Uterus (tissue), 3 donors: ENCODE measurements at regions not wholly inside any gene's neighbourhood (a gene's known extent, or its start where the extent isn't known, plus 50 kb on each side); places are given as distances from the start of the nearest gene placed in this dataset.

Experiments used
- DNase-seq, 2 donors: peaks; one replicate each; pipeline ENCODE4 v3.0.0-alpha.2; 2019 to 2020
- H3K27ac ChIP-seq, 2 donors: fragments of 200-600 bp; sonication (generic); 1 replicate in 1 of 2; 2 replicates in 1 of 2; pipeline ENCODE4 v1.5.1; 2016 to 2018
- H3K27me3 ChIP-seq, 2 donors: fragments of 200-600 bp; sonication (generic); one replicate each; pipeline ENCODE4 v1.5.1; 2018 to 2019; ENCODE audit warnings: control low read depth in 1 of 2
- H3K36me3 ChIP-seq, 2 donors: fragments of 200-600 bp; sonication (generic); one replicate each; pipeline ENCODE4 v1.5.1; 2019; ENCODE audit warnings: control low read depth in 1 of 2
- H3K4me1 ChIP-seq, 2 donors: fragments of 200-600 bp; sonication (generic); one replicate each; pipeline ENCODE4 v1.5.1; 2018 to 2019; ENCODE audit warnings: control low read depth in 1 of 2
- H3K4me3 ChIP-seq, 2 donors: fragments of 200-600 bp; sonication (generic); 1 replicate in 1 of 2; 2 replicates in 1 of 2; pipeline ENCODE4 v1.5.1; 2018 to 2019; ENCODE audit warnings: mild to moderate bottlenecking in 1 of 2
- H3K9me3 ChIP-seq, 2 donors: fragments of 200-600 bp; sonication (generic); one replicate each; pipeline ENCODE4 v1.5.1; 2019; ENCODE audit warnings: control low read depth in 1 of 2
- POLR2A ChIP-seq, 2 donors: fragments of 450-650 bp; IDR thresholded peaks; one replicate each; pipeline ENCODE4 v1.6.1; 2016; ENCODE audit warnings: antibody characterized with exemption in 2 of 2, mild to moderate bottlenecking in 1 of 2, moderate library complexity in 1 of 2
- intact Hi-C: fragments of 100-400 bp; cut with DNase I; formaldehyde crosslinking; loops from one replicate; pipeline ENCODE4 v1.15.1; 2023; ENCODE audit warnings: low total_unique reads
- TF ChIP-seq, protein P1 (sequence below), 4 experiments: fragments of 200-600 bp in 2 of 4; fragments of 450-650 bp in 2 of 4; sonication (generic) in 2 of 4; IDR thresholded peaks; one replicate each; pipeline ENCODE4 v1.5.1; 2016 to 2019; ENCODE audit warnings: antibody characterized with exemption in 4 of 4, mild to moderate bottlenecking in 2 of 4, moderate library complexity in 1 of 4
- donor health status: DM: yes; HTN: yes; CAD: no.

DNA sequence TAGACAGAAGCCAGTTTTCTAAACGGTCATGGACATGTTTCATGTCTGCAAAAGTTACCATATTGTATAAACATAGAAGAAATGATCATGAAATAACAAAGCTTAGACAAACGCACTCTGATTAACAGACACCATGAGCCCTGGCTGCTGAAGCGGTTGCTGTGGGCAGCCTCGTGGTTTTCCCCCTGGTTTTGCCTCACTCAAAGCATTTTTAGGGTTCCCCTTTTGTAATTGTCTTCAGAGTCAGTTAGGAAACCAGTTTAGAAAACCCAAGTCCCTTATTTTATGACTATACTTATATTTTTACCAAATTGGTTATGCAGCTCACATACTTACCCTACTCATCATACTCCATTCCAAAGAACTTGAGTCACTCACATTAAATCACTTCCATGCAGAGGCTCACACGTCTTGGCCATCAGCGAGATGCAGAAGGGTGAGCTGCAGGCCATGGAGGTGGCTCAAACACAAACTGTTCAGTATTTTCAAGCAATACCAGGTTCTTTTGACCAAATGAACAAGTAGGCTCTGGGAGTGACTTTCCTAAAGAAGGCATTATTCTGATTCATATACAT is 105.6 kb upstream of the SALL3 start:
- TF ChIP-seq, protein P1, sequence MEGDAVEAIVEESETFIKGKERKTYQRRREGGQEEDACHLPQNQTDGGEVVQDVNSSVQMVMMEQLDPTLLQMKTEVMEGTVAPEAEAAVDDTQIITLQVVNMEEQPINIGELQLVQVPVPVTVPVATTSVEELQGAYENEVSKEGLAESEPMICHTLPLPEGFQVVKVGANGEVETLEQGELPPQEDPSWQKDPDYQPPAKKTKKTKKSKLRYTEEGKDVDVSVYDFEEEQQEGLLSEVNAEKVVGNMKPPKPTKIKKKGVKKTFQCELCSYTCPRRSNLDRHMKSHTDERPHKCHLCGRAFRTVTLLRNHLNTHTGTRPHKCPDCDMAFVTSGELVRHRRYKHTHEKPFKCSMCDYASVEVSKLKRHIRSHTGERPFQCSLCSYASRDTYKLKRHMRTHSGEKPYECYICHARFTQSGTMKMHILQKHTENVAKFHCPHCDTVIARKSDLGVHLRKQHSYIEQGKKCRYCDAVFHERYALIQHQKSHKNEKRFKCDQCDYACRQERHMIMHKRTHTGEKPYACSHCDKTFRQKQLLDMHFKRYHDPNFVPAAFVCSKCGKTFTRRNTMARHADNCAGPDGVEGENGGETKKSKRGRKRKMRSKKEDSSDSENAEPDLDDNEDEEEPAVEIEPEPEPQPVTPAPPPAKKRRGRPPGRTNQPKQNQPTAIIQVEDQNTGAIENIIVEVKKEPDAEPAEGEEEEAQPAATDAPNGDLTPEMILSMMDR (IDR thresholded peaks at IDR 0.05) = no peak
- TF ChIP-seq POLR2A (IDR thresholded peaks at IDR 0.05) = no peak
- no peaks in the 10 kb centered on the region for H3K36me3 ChIP-seq
- no peak overlapping the region for H3K4me3 ChIP-seq
- H3K27me3 ChIP-seq = no peaks in the 10 kb centered on the region
- H3K9me3 ChIP-seq = no peaks in the 10 kb centered on the region
- intact Hi-C loops = no loop called here
- H3K4me1 ChIP-seq = no peaks in the 10 kb centered on the region
- no peak for DNase-seq
- H3K27ac ChIP-seq = no peak overlapping the region

DNA sequence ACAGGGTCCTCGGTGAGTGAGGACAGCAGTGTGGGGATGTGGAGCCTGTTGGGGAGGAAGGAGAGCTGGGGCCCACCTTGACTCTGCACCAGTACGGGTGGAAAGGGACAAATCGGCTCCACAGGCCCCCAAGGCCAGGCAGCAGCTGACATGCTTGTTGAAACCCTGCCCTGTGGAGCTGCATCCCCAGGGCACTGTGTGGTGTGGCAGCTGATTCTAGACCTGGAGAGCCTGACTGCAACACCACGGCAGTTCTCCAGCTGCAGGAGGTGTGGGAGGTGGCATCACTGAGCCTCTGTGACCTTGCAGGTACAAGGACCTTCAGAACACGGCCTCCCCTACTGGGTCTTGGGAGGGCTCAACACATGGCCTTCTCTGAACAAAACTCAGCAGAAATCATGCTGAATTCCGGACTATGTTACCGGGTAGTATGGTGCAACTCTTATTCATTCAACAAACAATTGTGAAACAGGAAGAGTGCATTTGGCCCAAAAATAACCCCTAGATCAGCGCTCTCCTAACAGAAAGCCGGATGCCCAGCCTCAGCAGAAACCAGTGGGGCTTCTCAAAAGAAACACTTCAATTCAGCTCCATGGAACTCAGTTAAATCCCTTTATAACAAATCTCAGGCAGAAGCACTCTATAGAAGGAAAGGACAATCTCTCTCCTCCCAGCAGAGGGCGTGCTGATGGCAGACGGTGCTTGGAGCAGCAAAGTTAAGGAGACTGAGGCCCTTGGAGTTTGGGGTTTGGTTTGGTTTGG is 104.4 kb upstream of the SALL3 start:
- no peak overlapping the region for H3K27ac ChIP-seq
- intact Hi-C loops = no loop called here
- no peak overlapping the region for H3K4me3 ChIP-seq
- H3K9me3 ChIP-seq = no peaks in the 10 kb centered on the region
- no peaks in the 10 kb centered on the region for H3K27me3 ChIP-seq
- H3K36me3 ChIP-seq = no peaks in the 10 kb centered on the region
- DNase-seq = no peak
- no peaks in the 10 kb centered on the region for H3K4me1 ChIP-seq
- no peak for TF ChIP-seq POLR2A (IDR thresholded peaks at IDR 0.05)
- TF ChIP-seq, protein P1 (IDR thresholded peaks at IDR 0.05) = no peak

DNA sequence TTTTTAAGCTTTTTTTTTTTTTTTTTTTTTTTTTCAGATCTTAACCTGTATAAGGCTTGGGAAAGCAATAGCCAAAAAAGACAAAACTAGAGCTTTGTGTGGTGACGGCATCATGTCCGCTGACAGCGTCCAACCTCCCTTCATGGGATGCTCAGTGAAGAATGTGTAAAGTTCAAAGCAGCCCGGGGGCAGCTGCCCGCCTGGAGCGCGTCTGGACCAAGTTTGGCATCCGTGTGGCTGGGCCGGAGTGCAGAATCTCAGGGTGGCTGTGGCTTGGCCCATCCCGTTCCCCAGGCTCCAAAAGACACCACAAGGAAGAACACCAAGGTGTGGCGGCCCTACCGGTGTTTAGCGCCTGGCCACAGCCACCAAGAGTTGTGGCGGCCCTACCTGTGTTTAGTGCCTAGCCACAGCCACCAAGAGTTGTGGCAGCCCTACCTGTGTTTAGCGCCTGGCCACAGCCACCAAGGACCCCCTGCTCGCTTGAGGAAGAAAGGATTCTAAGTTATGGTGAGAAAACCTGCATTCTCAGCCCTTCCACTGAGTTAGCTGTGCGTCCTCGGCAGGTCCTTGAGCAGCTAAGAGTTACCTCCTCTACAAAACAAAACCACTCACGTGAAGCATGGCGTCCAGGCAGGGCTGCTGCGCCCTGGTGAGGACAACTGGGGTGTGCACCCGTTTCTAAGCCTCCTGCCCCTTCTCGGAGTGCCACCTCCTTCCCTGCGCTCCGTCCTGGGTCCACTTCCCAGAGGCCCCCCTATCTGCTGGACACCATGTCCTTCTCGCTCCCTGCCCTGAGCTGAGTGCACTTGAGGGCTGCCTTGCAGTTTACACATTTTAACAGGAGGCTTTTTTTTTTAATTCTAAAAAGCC is 103.6 kb upstream of the SALL3 start:
- no peaks in the 10 kb centered on the region for H3K9me3 ChIP-seq
- H3K4me3 ChIP-seq = no peak overlapping the region
- no peaks in the 10 kb centered on the region for H3K27me3 ChIP-seq
- no peaks in the 10 kb centered on the region for H3K4me1 ChIP-seq
- H3K36me3 ChIP-seq = no peaks in the 10 kb centered on the region
- no peak for TF ChIP-seq POLR2A (IDR thresholded peaks at IDR 0.05)
- TF ChIP-seq, protein P1 (IDR thresholded peaks at IDR 0.05) = no peak
- no peak for DNase-seq
- no peak overlapping the region for H3K27ac ChIP-seq
- intact Hi-C loops = no loop called here

DNA sequence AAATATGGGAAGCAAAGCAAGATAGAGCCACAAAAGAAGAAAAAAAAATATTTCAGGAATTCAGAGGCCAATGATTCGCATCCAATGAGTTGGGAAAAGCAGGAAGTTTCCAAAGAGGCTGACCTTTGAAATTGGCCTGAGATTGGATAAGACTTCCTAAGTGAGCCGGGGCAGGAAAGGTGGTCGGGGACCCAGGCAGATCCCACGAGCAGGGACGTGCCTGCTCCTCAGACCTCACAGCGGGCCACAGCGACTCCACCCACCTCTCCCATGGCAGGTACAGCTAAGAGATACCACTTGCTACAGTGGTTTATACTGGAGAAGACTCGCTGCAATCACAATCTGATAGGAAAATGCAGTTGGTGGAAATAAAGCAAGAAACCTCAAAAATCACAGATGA is 102.8 kb upstream of the SALL3 start:
- H3K9me3 ChIP-seq = no peaks in the 10 kb centered on the region

More for the DNA sequence above, 102.8 kb upstream of the SALL3 start:
- DNase-seq = no peak
- no peaks in the 10 kb centered on the region for H3K27me3 ChIP-seq
- no peak overlapping the region for H3K27ac ChIP-seq
- H3K4me3 ChIP-seq = no peak overlapping the region
- intact Hi-C loops = no loop called here
- no peaks in the 10 kb centered on the region for H3K36me3 ChIP-seq
- TF ChIP-seq POLR2A (IDR thresholded peaks at IDR 0.05) = no peak
- TF ChIP-seq, protein P1 (IDR thresholded peaks at IDR 0.05) = no peak
- H3K4me1 ChIP-seq = no peaks in the 10 kb centered on the region
